K562 (cell line): ENCODE measurements at regions not wholly inside any gene's neighbourhood (a gene's known extent, or its start where the extent isn't known, plus 50 kb on each side); places are given as distances from the start of the nearest gene placed in this dataset.

ENCODE experiments used
- ATAC-seq: fragments of 200-7000 bp; cut with Tn5 transposase; 3 replicates; pipeline ENCODE4 v1.9.1; 2020; ENCODE audit warnings: moderate library complexity
- BruUV-seq: library from RNA; stranded (reverse); fragments of 400-500 nt; replicated peaks from 2 replicates; lab custom pipeline; 2021; lab: Mats Ljungman, UMichigan
- CTCF ChIA-PET: fragments of 300-600 bp; formaldehyde crosslinking; extraction: SDS; loops from one replicate; lab custom pipeline; 2021; ENCODE audit warnings: low intra/inter-chr PET ratio; lab: Yijun Ruan, JAX
- POLR2A ChIA-PET: fragments of 300-600, 350-650 bp; sonication (Branson Sonifier 250); formaldehyde crosslinking; extraction: SDS; loops from one replicate; lab custom pipeline; 2021; ENCODE audit warnings: antibody characterized with exemption, inconsistent platforms; lab: Yijun Ruan, JAX
- DNase-seq, 4 experiments: peaks; one replicate each; pipeline versions ENCODE4 v3.0.0 to v3.0.0-alpha.2; 2011 to 2018; ENCODE audit warnings: low spot score in 3 of 4, mixed read lengths in 3 of 4; ENCODE audit errors: extremely low read depth in 1 of 4
- FAIRE-seq: peaks from 2 replicates; lab custom pipeline; 2011; peaks lifted over from hg19 to GRCh38; lab: Jason Lieb, UNC
- H2AFZ ChIP-seq: 2 replicates; pipeline ENCODE4 v1.6.0; 2011; ENCODE audit warnings: low read depth, low read length, control low read depth, inconsistent platforms
- H3K27ac ChIP-seq: fragments of 200-600 bp; 3 replicates; pipeline ENCODE4 v1.8.0; 2011; ENCODE audit warnings: low read depth, mild to moderate bottlenecking, control low read depth, inconsistent platforms, low read length, moderate library complexity, mixed read lengths; ENCODE audit errors: extremely low read depth
- H3K27me3 ChIP-seq, 2 experiments: fragments of 300-600 bp in 1 of 2; 2 replicates in 1 of 2; 3 replicates in 1 of 2; pipeline versions ENCODE4 v1.6.0 to v1.8.0; 2011; ENCODE audit warnings: inconsistent platforms in 2 of 2, low read length in 2 of 2, mild to moderate bottlenecking in 1 of 2, mixed read lengths in 1 of 2, moderate library complexity in 1 of 2; ENCODE audit not compliant: control insufficient read depth in 2 of 2, insufficient read depth in 2 of 2
- H3K36me3 ChIP-seq: fragments of 300-600 bp; 3 replicates; pipeline ENCODE4 v1.8.0; 2011; ENCODE audit warnings: mild to moderate bottlenecking, low read length, inconsistent platforms; ENCODE audit not compliant: control insufficient read depth, insufficient read depth
- H3K4me1 ChIP-seq, 2 experiments: fragments of 200-600 bp in 1 of 2; replicated peaks in 1 of 2; 2 replicates in 1 of 2; 3 replicates in 1 of 2; pipeline versions ENCODE4 v1.5.1 to v1.8.0; 2011; ENCODE audit warnings: inconsistent platforms in 2 of 2, low read length in 2 of 2, mild to moderate bottlenecking in 1 of 2, mixed read lengths in 1 of 2, moderate library complexity in 1 of 2; ENCODE audit not compliant: control insufficient read depth in 2 of 2, insufficient read depth in 2 of 2
- H3K4me2 ChIP-seq: 2 replicates; pipeline ENCODE4 v1.6.1; 2011; ENCODE audit warnings: low read length, control low read depth, inconsistent platforms, mixed read lengths; ENCODE audit not compliant: insufficient read depth
- H3K4me3 ChIP-seq: fragments of 200-600 bp; sonication (generic), shearing (Covaris generic); 2 replicates; pipeline ENCODE4 v1.5.1; 2016; ENCODE audit warnings: control low read depth, inconsistent platforms
- H3K79me2 ChIP-seq: fragments of 200-600 bp; 3 replicates; pipeline ENCODE4 v1.8.0; 2011; ENCODE audit warnings: low read length, inconsistent platforms; ENCODE audit not compliant: control insufficient read depth, insufficient read depth
- H3K9ac ChIP-seq, 2 experiments: 2 replicates each; pipeline versions ENCODE4 v1.6.0 to v1.6.1; 2011; ENCODE audit warnings: low read depth in 2 of 2, low read length in 2 of 2, control low read depth in 1 of 2, inconsistent platforms in 1 of 2, mild to moderate bottlenecking in 1 of 2, mixed read lengths in 1 of 2; ENCODE audit not compliant: insufficient read depth in 1 of 2
- H3K9me1 ChIP-seq: one replicate; pipeline ENCODE4 v1.6.0; 2011; ENCODE audit warnings: inconsistent platforms, mild to moderate bottlenecking, low read length, moderate library complexity; ENCODE audit not compliant: control insufficient read depth, insufficient read depth
- H3K9me3 ChIP-seq: replicated peaks from 2 replicates; pipeline ENCODE4 v1.5.1; 2011; ENCODE audit warnings: low read depth, low read length, inconsistent platforms; ENCODE audit not compliant: control insufficient read depth, insufficient read depth
- H4K20me1 ChIP-seq: replicated peaks from 2 replicates; pipeline ENCODE4 v1.6.1; 2011; ENCODE audit warnings: low read length, inconsistent platforms, mixed read lengths; ENCODE audit not compliant: control insufficient read depth, insufficient read depth
- CCAR2 ChIP-seq: fragments of 200-400 bp; formaldehyde crosslinking; IDR thresholded peaks from 2 replicates; pipeline ENCODE4 v1.6.1; 2017; ENCODE audit warnings: mild to moderate bottlenecking, low read depth, low read length
- CSDE1 ChIP-seq, 2 experiments: fragments of 450-650 bp; IDR thresholded peaks; 2 replicates each; pipeline ENCODE4 v1.6.1; 2016; ENCODE audit warnings: mild to moderate bottlenecking in 1 of 2
- EP300 ChIP-seq: IDR thresholded peaks from 2 replicates; pipeline ENCODE4 v1.6.1; 2012; ENCODE audit warnings: low read length, improper control_type of control experiment
- HDAC6 ChIP-seq: IDR thresholded peaks from 2 replicates; pipeline ENCODE4 v1.6.1; 2012; ENCODE audit warnings: low read depth, mild to moderate bottlenecking, control low read depth, inconsistent platforms, low read length, moderate library complexity
- KLF10 ChIP-seq: fragments of 250-450 bp; sonication (Bioruptor Pico); IDR thresholded peaks from 2 replicates; pipeline ENCODE4 v1.6.1; 2021; ENCODE audit warnings: matching md5 sums
- PTRF ChIP-seq: fragments of 450-650 bp; IDR thresholded peaks from 2 replicates; pipeline ENCODE4 v1.6.1; 2016; ENCODE audit warnings: mild to moderate bottlenecking, missing genetic modification characterization, missing compliant biosample characterization
- TOE1 ChIP-seq, 2 experiments: fragments of 450-650 bp in 1 of 2; sonication (generic) in 1 of 2; formaldehyde crosslinking in 1 of 2; IDR thresholded peaks; 2 replicates each; pipeline versions ENCODE4 v1.7.1 to v1.8.0; 2016 to 2022; ENCODE audit warnings: borderline replicate concordance in 2 of 2, mild to moderate bottlenecking in 2 of 2, antibody characterized with exemption in 1 of 2, inconsistent platforms in 1 of 2, low read depth in 1 of 2, missing genetic modification reagents in 1 of 2, moderate library complexity in 1 of 2
- ZNF121 ChIP-seq: sonication (generic); formaldehyde crosslinking; conservative IDR thresholded peaks from 2 replicates; pipeline ENCODE4 v1.8.0; 2022; ENCODE audit warnings: missing genetic modification reagents
- ZNF3 ChIP-seq: fragments of 250-450 bp; sonication (Bioruptor Pico); IDR thresholded peaks from 2 replicates; pipeline ENCODE4 v1.5.0; 2021; ENCODE audit warnings: mild to moderate bottlenecking, moderate library complexity
- ZNF717 ChIP-seq: fragments of 250-450 bp; sonication (Bioruptor Pico); IDR thresholded peaks from 2 replicates; pipeline ENCODE4 v1.5.0; 2021
- WGBS: fragments of 100-300 bp; shearing (Covaris generic); methylation state at CpG from one replicate; pipeline ENCODE4 v1.1.6; 2016; ENCODE audit warnings: low coverage, mixed read lengths; ENCODE audit not compliant: insufficient coverage; ENCODE audit errors: missing lambda C conversion rate; 5-methylcytosine and 5-hydroxymethylcytosine counted together
- in situ Hi-C: fragments of 300-500 bp; cut with MboI; formaldehyde crosslinking; loops from 4 replicates; pipeline ENCODE4 v1.15.0; 2018; ENCODE audit warnings: inconsistent platforms, mixed read lengths
- intact Hi-C: fragments of 100-400 bp; cut with micrococcal nuclease; formaldehyde crosslinking; loops from 2 replicates; pipeline ENCODE4 v1.14.2; 2022
- TF ChIP-seq, protein P1 (sequence below): sonication (generic); formaldehyde crosslinking; IDR thresholded peaks from 2 replicates; pipeline ENCODE4 v1.9.0; 2022; ENCODE audit warnings: mild to moderate bottlenecking, missing genetic modification reagents

DNA sequence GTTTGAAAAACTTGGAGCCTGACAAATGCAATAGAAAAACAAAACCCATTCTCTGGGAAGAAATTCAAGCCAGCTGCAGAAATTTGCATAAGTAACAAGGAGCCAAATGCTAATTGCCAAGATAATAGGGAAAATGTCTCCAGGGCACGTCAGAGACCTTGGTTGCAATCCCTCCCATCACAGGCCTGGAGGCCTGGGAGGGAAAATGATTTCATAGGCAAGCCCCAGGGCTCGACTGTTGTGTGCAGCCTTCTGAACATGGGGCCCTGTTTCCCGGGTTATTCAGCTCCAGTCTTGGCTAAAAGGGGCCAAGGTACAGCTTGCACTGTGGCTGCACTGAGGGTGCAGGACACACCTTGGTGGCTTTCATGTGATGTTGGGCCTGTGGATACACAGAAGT lies 760.4 kb upstream of the PABPC4L start:
- H3K79me2 ChIP-seq = no peaks in the 10 kb centered on the region
- intact Hi-C loops (no loop called here), in situ Hi-C loops (no loop called here)
- TF ChIP-seq, protein P1, sequence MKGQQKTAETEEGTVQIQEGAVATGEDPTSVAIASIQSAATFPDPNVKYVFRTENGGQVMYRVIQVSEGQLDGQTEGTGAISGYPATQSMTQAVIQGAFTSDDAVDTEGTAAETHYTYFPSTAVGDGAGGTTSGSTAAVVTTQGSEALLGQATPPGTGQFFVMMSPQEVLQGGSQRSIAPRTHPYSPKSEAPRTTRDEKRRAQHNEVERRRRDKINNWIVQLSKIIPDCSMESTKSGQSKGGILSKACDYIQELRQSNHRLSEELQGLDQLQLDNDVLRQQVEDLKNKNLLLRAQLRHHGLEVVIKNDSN (CRISPR knock-in tag) = no peak
- TF ChIP-seq CCAR2 (no peak), TOE1 (IDR thresholded peaks at IDR 0.05; ENCODE audit: borderline replicate concordance) (no peak), TOE1 (CRISPR knock-in tag; IDR thresholded peaks at IDR 0.05; ENCODE audit: borderline replicate concordance, low read depth) (no peak), EP300 (no peak)
- no peaks in the 10 kb centered on the region for H3K36me3 ChIP-seq
- no peak overlapping the region for H3K4me2 ChIP-seq
- no peak for ATAC-seq
- DNase-seq = no peak
- no peak overlapping the region for H3K27ac ChIP-seq
- H3K4me1 ChIP-seq = no peaks in the 10 kb centered on the region
- no peak overlapping the region for H3K9ac ChIP-seq
- ChIA-PET POLR2A (no interaction called here), CTCF (no interaction called here)
- H3K27me3 ChIP-seq = no peaks in the 10 kb centered on the region
- no peaks in the 10 kb centered on the region for H4K20me1 ChIP-seq
- H3K4me3 ChIP-seq = no peak overlapping the region
- no peak for FAIRE-seq
- no TSS peak for BruUV-seq
- no peak overlapping the region for H2AFZ ChIP-seq
- no peaks in the 10 kb centered on the region for H3K9me1 ChIP-seq
- H3K9me3 ChIP-seq = no peaks in the 10 kb centered on the region
- WGBS = 4% methylated on average over 2 of the region's 3 CpGs

DNA sequence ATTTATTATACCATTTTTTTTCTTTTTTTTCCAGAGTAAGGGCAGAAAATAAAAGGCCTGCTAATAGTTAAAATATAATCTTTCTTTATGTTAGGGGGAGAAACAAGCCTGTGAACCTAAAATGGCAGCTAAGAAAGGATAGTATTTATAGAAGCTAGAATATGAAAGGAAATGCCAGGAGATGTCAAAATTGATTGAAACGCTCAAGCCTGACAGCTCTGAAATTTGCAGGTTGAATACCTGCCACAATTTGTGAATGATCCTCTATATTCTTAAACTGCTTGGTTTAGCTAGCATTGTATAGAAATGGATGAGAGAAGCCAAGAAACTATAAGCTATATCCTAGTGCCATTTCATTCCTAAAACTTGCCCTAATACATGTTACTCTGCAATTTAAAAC lies 757.3 kb upstream of the PABPC4L start:
- Histone ChIP-seq H2AFZ (no peak overlapping the region), H3K9me1 (no peaks in the 10 kb centered on the region), H3K9ac (no peak overlapping the region), H3K79me2 (no peaks in the 10 kb centered on the region), H3K27me3 (no peaks in the 10 kb centered on the region), H3K9me3 (no peaks in the 10 kb centered on the region), H3K36me3 (no peaks in the 10 kb centered on the region), H3K4me3 (no peak overlapping the region), H3K4me1 (no peaks in the 10 kb centered on the region), H4K20me1 (no peaks in the 10 kb centered on the region), H3K27ac (no peak overlapping the region), H3K4me2 (no peak overlapping the region)
- no TSS peak for BruUV-seq
- ATAC-seq (no peak), FAIRE-seq (no peak), DNase-seq (no peak)
- TF ChIP-seq CSDE1 (IDR thresholded peaks at IDR 0.05) (no peak), ZNF121 (CRISPR knock-in tag) (no peak), ZNF3 (CRISPR knock-in tag) (no peak), KLF10 (CRISPR knock-in tag) (no peak), HDAC6 (no peak), ZNF717 (CRISPR knock-in tag) (no peak), PTRF (tag) (no peak)
- in situ Hi-C loops = no loop called here
- POLR2A ChIA-PET = no interaction called here
- intact Hi-C loops = no loop called here
- WGBS = 0% methylated on average over 1 of the region's 1 CpG
- CTCF ChIA-PET = no interaction called here
